Neural cell (in vitro differentiated cells): ENCODE measurements at regions not wholly inside any gene's neighbourhood (a gene's known extent, or its start where the extent isn't known, plus 50 kb on each side); places are given as distances from the start of the nearest gene placed in this dataset.

Experiments used
- H2AFZ ChIP-seq: fragments of 200-600, 300-800 bp; sonication (generic), shearing (Covaris generic); 2 replicates; pipeline ENCODE4 v1.6.0; 2014; ENCODE audit warnings: low read depth, mild to moderate bottlenecking, antibody characterized with exemption, low read length, moderate library complexity
- H3F3A ChIP-seq: fragments of 200-600 bp; shearing (Covaris generic); 2 replicates; pipeline ENCODE4 v1.6.1; 2016; ENCODE audit warnings: mild to moderate bottlenecking, moderate library complexity, mixed read lengths, antibody characterized with exemption, low read length; ENCODE audit not compliant: insufficient read depth, poor library complexity, severe bottlenecking
- H3K27ac ChIP-seq: fragments of 200-600, 300-800 bp; sonication (generic), shearing (Covaris generic); 2 replicates; pipeline ENCODE4 v1.5.1; 2014; ENCODE audit warnings: mild to moderate bottlenecking, low read length, moderate library complexity
- H3K27me3 ChIP-seq: fragments of 300-800, 200-600 bp; sonication (generic), shearing (Covaris generic); 2 replicates; pipeline ENCODE4 v1.6.0; 2014; ENCODE audit warnings: mild to moderate bottlenecking, low read depth, low read length, moderate library complexity; ENCODE audit not compliant: insufficient read depth
- H3K36me3 ChIP-seq: fragments of 300-800, 200-600 bp; sonication (generic), shearing (Covaris generic); 2 replicates; pipeline ENCODE4 v1.5.1; 2014; ENCODE audit warnings: mild to moderate bottlenecking, antibody characterized with exemption, low read length, moderate library complexity; ENCODE audit not compliant: insufficient read depth
- H3K4me2 ChIP-seq: fragments of 300-800, 200-600 bp; sonication (generic), shearing (Covaris generic); 2 replicates; pipeline ENCODE4 v1.6.0; 2014; ENCODE audit warnings: mild to moderate bottlenecking, low read length
- H3K4me3 ChIP-seq: fragments of 300-800, 200-600 bp; sonication (generic), shearing (Covaris generic); 2 replicates; pipeline ENCODE4 v1.5.1; 2014; ENCODE audit warnings: mild to moderate bottlenecking, low read length, moderate library complexity
- H3K79me2 ChIP-seq: fragments of 200-600 bp; shearing (Covaris generic); replicated peaks from 2 replicates; pipeline ENCODE4 v1.6.0; 2014; ENCODE audit warnings: mild to moderate bottlenecking, low read length, moderate library complexity; ENCODE audit not compliant: insufficient read depth
- H3K9ac ChIP-seq: fragments of 300-800, 200-600 bp; sonication (generic), shearing (Covaris generic); 2 replicates; pipeline ENCODE4 v1.6.1; 2016; ENCODE audit warnings: mild to moderate bottlenecking, low read length, mixed read lengths
- H3K9me2 ChIP-seq: fragments of 200-600 bp; shearing (Covaris generic); 2 replicates; pipeline ENCODE4 v1.6.1; 2016; ENCODE audit warnings: mild to moderate bottlenecking, low read length, mixed read lengths; ENCODE audit not compliant: insufficient read depth
- H3K9me3 ChIP-seq: fragments of 200-600, 300-800 bp; sonication (generic), shearing (Covaris generic); 2 replicates; pipeline ENCODE4 v1.6.1; 2016; ENCODE audit warnings: mild to moderate bottlenecking, mixed run types, low read length, moderate library complexity, mixed read lengths
- H4K20me1 ChIP-seq: fragments of 200-600 bp; shearing (Covaris generic); 2 replicates; pipeline ENCODE4 v1.6.1; 2016; ENCODE audit warnings: mild to moderate bottlenecking, mixed run types; ENCODE audit not compliant: insufficient read depth
- EP300 ChIP-seq: fragments of 450-650 bp; conservative IDR thresholded peaks from 2 replicates; pipeline ENCODE4 v1.6.1; 2014; ENCODE audit warnings: antibody characterized with exemption, mild to moderate bottlenecking, moderate library complexity; ENCODE audit not compliant: poor library complexity, severe bottlenecking
- EZH2 ChIP-seq: fragments of 200-600, 300-800 bp; shearing (Covaris generic), sonication (generic); IDR thresholded peaks from 2 replicates; pipeline ENCODE4 v1.6.1; 2014; ENCODE audit warnings: antibody characterized with exemption, low read length, borderline replicate concordance, mild to moderate bottlenecking; ENCODE audit not compliant: insufficient read depth, poor library complexity, severe bottlenecking
- MXI1 ChIP-seq: fragments of 450-650 bp; conservative IDR thresholded peaks from 2 replicates; pipeline ENCODE4 v1.6.1; 2014; ENCODE audit warnings: antibody characterized with exemption, mild to moderate bottlenecking; ENCODE audit not compliant: poor library complexity, severe bottlenecking
- POLR2AphosphoS5 ChIP-seq: IDR thresholded peaks from 2 replicates; pipeline ENCODE4 v1.6.1; 2012
- RAD21 ChIP-seq: fragments of 450-650 bp; conservative IDR thresholded peaks from 2 replicates; pipeline ENCODE4 v1.6.1; 2014; ENCODE audit warnings: antibody characterized with exemption, mild to moderate bottlenecking, moderate library complexity
- REST ChIP-seq: IDR thresholded peaks from 2 replicates; pipeline ENCODE4 v1.6.1; 2012; ENCODE audit warnings: borderline replicate concordance
- SMC3 ChIP-seq: fragments of 450-650 bp; conservative IDR thresholded peaks from 2 replicates; pipeline ENCODE4 v1.6.1; 2014; ENCODE audit warnings: antibody characterized with exemption, mild to moderate bottlenecking, moderate library complexity; ENCODE audit not compliant: poor library complexity
- TAF1 ChIP-seq: IDR thresholded peaks from 2 replicates; pipeline ENCODE4 v1.6.1; 2012; ENCODE audit warnings: low read depth
- TF ChIP-seq, protein P1 (sequence below): fragments of 450-650 bp; IDR thresholded peaks from 2 replicates; pipeline ENCODE4 v1.5.1; 2014; ENCODE audit warnings: antibody characterized with exemption, mild to moderate bottlenecking, moderate library complexity; ENCODE audit not compliant: poor library complexity, severe bottlenecking

GRCh38 chr21:36587388-36587787, 107.5 kb upstream of the CLDN14 start:
- no peaks in the 10 kb centered on the region for H3F3A ChIP-seq
- H3K79me2 ChIP-seq: no peaks in the 10 kb centered on the region
- no peak overlapping the region for H3K9ac ChIP-seq
- H2AFZ ChIP-seq: no peak overlapping the region
- TF ChIP-seq RAD21 (no peak), SMC3 (no peak), TAF1 (no peak), MXI1 (no peak), EP300 (no peak), EZH2 (no peak)
- no peaks in the 10 kb centered on the region for H3K36me3 ChIP-seq
- no peak overlapping the region for H3K4me2 ChIP-seq
- H3K9me2 ChIP-seq: no peaks in the 10 kb centered on the region
- no peaks in the 10 kb centered on the region for H3K27me3 ChIP-seq
- H3K4me3 ChIP-seq: no peak overlapping the region
- no peak overlapping the region for H3K27ac ChIP-seq
- no peaks in the 10 kb centered on the region for H4K20me1 ChIP-seq
- no peaks in the 10 kb centered on the region for H3K9me3 ChIP-seq

DNA sequence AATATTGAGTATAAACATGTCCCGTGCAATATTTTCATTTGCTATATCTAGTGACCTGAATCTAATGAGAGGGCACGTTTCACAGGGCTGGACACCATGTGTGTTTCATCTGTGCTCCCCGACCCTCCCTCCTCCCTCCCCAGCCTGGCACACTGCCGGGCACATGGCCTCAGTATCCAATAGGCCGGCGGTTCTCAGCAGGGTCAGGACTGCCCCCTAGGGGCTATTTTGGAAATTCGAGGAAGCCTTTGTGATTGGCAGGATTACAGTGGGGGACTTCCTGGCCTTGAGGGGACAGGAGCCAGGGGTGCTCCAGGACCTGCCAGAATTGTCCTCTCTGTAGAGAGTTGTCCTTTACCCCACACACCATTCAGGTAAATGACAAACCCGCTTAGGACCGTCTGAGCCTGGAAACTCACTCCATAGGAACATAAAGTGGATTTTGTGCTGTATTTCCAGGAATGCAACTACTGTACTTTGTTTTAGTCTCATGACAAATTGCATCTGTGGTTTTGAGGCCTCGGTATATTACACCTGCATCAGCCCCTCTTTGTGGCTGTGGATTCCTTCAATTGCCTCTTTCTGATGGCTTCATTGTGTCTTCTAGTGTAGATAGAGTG, 109.5 kb upstream of the SIM2 start:
- H3K4me3 ChIP-seq: no peak overlapping the region
- no peak overlapping the region for H3K9ac ChIP-seq
- H3K27me3 ChIP-seq: no peaks in the 10 kb centered on the region
- no peaks in the 10 kb centered on the region for H4K20me1 ChIP-seq
- no peaks in the 10 kb centered on the region for H3K79me2 ChIP-seq
- no peak overlapping the region for H3K4me2 ChIP-seq
- no peaks in the 10 kb centered on the region for H3K36me3 ChIP-seq
- H3K9me2 ChIP-seq: no peaks in the 10 kb centered on the region
- no peak overlapping the region for H3K27ac ChIP-seq
- H2AFZ ChIP-seq: no peak overlapping the region
- no peaks in the 10 kb centered on the region for H3K9me3 ChIP-seq
- TF ChIP-seq, protein P1, sequence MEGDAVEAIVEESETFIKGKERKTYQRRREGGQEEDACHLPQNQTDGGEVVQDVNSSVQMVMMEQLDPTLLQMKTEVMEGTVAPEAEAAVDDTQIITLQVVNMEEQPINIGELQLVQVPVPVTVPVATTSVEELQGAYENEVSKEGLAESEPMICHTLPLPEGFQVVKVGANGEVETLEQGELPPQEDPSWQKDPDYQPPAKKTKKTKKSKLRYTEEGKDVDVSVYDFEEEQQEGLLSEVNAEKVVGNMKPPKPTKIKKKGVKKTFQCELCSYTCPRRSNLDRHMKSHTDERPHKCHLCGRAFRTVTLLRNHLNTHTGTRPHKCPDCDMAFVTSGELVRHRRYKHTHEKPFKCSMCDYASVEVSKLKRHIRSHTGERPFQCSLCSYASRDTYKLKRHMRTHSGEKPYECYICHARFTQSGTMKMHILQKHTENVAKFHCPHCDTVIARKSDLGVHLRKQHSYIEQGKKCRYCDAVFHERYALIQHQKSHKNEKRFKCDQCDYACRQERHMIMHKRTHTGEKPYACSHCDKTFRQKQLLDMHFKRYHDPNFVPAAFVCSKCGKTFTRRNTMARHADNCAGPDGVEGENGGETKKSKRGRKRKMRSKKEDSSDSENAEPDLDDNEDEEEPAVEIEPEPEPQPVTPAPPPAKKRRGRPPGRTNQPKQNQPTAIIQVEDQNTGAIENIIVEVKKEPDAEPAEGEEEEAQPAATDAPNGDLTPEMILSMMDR: no peak
- TF ChIP-seq TAF1 (no peak), SMC3 (no peak), RAD21 (no peak), MXI1 (no peak), EP300 (no peak), REST (no peak), POLR2AphosphoS5 (no peak), EZH2 (no peak)
- H3F3A ChIP-seq: no peaks in the 10 kb centered on the region
